Neural crest cell (in vitro differentiated cells): ENCODE measurements at regions not wholly inside any gene's neighbourhood (a gene's known extent, or its start where the extent isn't known, plus 50 kb on each side); places are given as distances from the start of the nearest gene placed in this dataset.

Experiments
- DNase-seq: peaks from one replicate; pipeline ENCODE4 v3.0.0; 2021; ENCODE audit warnings: low read depth, mixed read lengths, low spot score
- H3K27ac Mint-ChIP-seq: one replicate; pipeline ENCODE4 v1.8.0; 2021; ENCODE audit warnings: mild to moderate bottlenecking, mixed read lengths; ENCODE audit not compliant: unreplicated experiment
- H3K27me3 Mint-ChIP-seq: 2 replicates; pipeline ENCODE4 v1.8.0; 2021; ENCODE audit warnings: low read depth, mild to moderate bottlenecking, mixed read lengths
- H3K36me3 Mint-ChIP-seq: 2 replicates; pipeline ENCODE4 v1.8.0; 2021; ENCODE audit warnings: low read depth, mild to moderate bottlenecking, mixed read lengths
- H3K4me1 Mint-ChIP-seq: 2 replicates; pipeline ENCODE4 v1.8.0; 2021; ENCODE audit warnings: mixed read lengths
- H3K4me3 Mint-ChIP-seq: one replicate; pipeline ENCODE4 v1.8.0; 2021; ENCODE audit warnings: mild to moderate bottlenecking, mixed read lengths
- H3K9me3 Mint-ChIP-seq: 2 replicates; pipeline ENCODE4 v1.8.0; 2021; ENCODE audit warnings: mixed read lengths
- CTCF ChIP-seq: fragments of 200-600 bp; sonication (generic); conservative IDR thresholded peaks from 2 replicates; pipeline ENCODE4 v1.5.0; 2021; ENCODE audit warnings: antibody characterized with exemption, mild to moderate bottlenecking

- Mint-ChIP-seq H3K4me1 (peaks cover 5% of the 10 kb centered on the region), H3K9me3 (peaks cover 8% of the 10 kb centered on the region), H3K4me3 (no peak overlapping the region), H3K27me3 (no peaks in the 10 kb centered on the region), H3K36me3 (no peaks in the 10 kb centered on the region), H3K27ac (no peak overlapping the region)
- no peak for DNase-seq
- TF ChIP-seq CTCF, result no peak
Observed at GRCh38 chr17:5933430-5933829, 136.7 kb upstream of the WSCD1 start.

DNA sequence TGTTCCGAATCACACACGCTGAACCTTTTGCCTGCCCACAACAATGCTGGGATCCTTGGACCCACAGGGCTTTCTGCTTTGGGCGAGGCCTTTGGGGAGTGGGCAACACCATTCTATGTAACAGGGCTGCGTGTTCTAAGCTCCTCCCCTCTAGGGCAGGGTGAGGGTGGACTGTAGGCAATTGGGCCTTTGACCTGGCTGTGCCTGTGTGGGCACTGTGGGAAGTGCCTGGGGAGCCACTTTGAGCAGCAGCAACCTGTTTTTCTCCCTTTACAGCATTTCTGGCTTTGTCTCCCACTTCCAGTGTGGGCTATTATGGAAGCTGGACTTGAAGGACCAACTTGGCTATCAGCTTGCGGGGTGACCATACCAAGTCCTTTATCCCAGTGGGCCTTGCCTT, 128.9 kb upstream of the WSCD1 start:
- no peak for DNase-seq

DNA sequence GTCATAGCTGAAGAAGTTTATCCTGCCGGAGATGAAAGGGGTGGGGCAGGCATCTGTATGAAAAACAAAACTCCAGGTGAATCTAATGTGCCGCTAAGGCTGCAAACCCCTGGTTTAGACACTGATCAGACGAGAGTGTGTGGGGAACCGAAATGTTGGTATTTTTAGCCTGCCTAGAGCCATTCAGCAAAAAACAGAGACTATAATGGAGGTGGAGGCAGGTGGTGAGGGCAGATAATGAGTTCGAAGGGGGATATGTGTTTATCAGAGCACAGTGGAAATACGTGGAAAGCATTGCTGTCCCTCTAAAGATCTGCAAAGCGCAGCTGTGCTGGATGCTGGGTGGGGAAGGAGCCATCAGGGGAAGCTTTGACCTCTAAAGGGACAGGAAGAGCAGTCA, 127.5 kb upstream of the WSCD1 start:
- Mint-ChIP-seq H3K27me3 (peaks cover 3% of the 10 kb centered on the region), H3K4me3 (no peak overlapping the region), H3K9me3 (peaks cover 9% of the 10 kb centered on the region), H3K36me3 (no peaks in the 10 kb centered on the region), H3K4me1 (peaks cover 10% of the 10 kb centered on the region), H3K27ac (no peak overlapping the region)
- TF ChIP-seq CTCF, result no peak
- DNase-seq, result no peak

More for the DNA sequence above, 128.9 kb upstream of the WSCD1 start:
- Mint-ChIP-seq H3K4me3 (no peak overlapping the region), H3K27ac (no peak overlapping the region), H3K9me3 (peaks cover 4% of the 10 kb centered on the region), H3K27me3 (peaks cover 3% of the 10 kb centered on the region), H3K36me3 (no peaks in the 10 kb centered on the region), H3K4me1 (peaks cover 10% of the 10 kb centered on the region)
- TF ChIP-seq CTCF, result no peak

DNA sequence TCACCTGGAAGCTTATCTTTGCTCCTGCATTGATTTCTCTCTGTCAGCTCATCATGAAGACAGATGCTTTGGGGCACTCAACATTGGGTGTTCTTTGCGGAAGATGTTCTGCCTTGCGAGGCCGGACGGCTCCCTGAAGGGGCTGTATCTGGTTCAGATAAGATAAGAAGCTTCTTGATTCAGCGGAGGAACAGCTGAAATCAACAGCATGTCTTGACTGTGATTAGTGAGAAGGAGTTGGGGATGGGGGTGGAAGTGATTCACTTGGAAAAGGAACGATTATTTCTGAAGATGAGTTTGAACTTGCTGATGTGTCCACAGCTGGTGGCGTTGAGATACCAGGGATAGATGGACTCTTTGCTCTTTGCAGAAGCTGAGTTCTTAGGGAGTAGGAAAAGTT, 126.9 kb upstream of the WSCD1 start:
- TF ChIP-seq CTCF, result no peak
- Mint-ChIP-seq H3K4me1 (peaks cover 10% of the 10 kb centered on the region), H3K9me3 (peaks cover 9% of the 10 kb centered on the region), H3K27ac (no peak overlapping the region), H3K36me3 (no peaks in the 10 kb centered on the region), H3K4me3 (no peak overlapping the region), H3K27me3 (peaks cover 3% of the 10 kb centered on the region)
- no peak for DNase-seq

- no peak for DNase-seq
- Mint-ChIP-seq H3K36me3 (no peaks in the 10 kb centered on the region), H3K9me3 (peaks cover 11% of the 10 kb centered on the region), H3K27me3 (peaks cover 7% of the 10 kb centered on the region), H3K27ac (no peak overlapping the region), H3K4me3 (no peak overlapping the region), H3K4me1 (peaks cover 10% of the 10 kb centered on the region)
- TF ChIP-seq CTCF, result no peak
Observed at GRCh38 chr17:5943982-5944381, 126.2 kb upstream of the WSCD1 start.

- H3K4me1 Mint-ChIP-seq, result peaks cover 12% of the 10 kb centered on the region
- H3K4me3 Mint-ChIP-seq, result no peak overlapping the region
- DNase-seq, result no peak
- peaks cover 9% of the 10 kb centered on the region for H3K27me3 Mint-ChIP-seq
- no peak overlapping the region for H3K27ac Mint-ChIP-seq
- no peaks in the 10 kb centered on the region for H3K36me3 Mint-ChIP-seq
- peaks cover 11% of the 10 kb centered on the region for H3K9me3 Mint-ChIP-seq
- TF ChIP-seq CTCF, result no peak
Observed at GRCh38 chr17:5947701-5948180, 122.4 kb upstream of the WSCD1 start.
